LNCAP (cell line): ENCODE measurements at regions not wholly inside any gene's neighbourhood (a gene's known extent, or its start where the extent isn't known, plus 50 kb on each side); places are given as distances from the start of the nearest gene placed in this dataset.

ENCODE experiments used
- TF ChIP-seq, protein P1 (sequence below): fragments of 450-650 bp; IDR thresholded peaks from 2 replicates; pipeline ENCODE4 v1.5.1; 2017; ENCODE audit warnings: mild to moderate bottlenecking

DNA sequence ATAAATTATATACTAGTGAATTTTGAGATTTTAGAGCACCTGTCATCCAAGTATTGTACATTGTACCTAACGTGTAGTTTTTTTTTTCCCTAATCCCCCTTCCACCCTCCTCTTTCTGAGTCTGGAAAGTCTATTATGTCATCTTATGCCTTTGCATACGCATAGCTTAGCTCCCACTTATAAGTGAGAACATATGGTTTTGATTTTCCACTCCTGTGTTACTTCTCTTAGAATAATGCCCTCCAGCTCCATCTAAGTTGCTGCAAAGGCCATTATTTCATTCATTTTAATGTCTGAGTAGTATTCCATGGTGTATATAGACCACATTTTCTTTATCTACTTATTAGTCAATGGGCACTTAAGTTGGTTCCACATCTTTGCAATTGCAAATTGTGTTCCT is 177.0 kb upstream of the C16orf82 start:
- TF ChIP-seq, protein P1, sequence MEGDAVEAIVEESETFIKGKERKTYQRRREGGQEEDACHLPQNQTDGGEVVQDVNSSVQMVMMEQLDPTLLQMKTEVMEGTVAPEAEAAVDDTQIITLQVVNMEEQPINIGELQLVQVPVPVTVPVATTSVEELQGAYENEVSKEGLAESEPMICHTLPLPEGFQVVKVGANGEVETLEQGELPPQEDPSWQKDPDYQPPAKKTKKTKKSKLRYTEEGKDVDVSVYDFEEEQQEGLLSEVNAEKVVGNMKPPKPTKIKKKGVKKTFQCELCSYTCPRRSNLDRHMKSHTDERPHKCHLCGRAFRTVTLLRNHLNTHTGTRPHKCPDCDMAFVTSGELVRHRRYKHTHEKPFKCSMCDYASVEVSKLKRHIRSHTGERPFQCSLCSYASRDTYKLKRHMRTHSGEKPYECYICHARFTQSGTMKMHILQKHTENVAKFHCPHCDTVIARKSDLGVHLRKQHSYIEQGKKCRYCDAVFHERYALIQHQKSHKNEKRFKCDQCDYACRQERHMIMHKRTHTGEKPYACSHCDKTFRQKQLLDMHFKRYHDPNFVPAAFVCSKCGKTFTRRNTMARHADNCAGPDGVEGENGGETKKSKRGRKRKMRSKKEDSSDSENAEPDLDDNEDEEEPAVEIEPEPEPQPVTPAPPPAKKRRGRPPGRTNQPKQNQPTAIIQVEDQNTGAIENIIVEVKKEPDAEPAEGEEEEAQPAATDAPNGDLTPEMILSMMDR, result no peak

DNA sequence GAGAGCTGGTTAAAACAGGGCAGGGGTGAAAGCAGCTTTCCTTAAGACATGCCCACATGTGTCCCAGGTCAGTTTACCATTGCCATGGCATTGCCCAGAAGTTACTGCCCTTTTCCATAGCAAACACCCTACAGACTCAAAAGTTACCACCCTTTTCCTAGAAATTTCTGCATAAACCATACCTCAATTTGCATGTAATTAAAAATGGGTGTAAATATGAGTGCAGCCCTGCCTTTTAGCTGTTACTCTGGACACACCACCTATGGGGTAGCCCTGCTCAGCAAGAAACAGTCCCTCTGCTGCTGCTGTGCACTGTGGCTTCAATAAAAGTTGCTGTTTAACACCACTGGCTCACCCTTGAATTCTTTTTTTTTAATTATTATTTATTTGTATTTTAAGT is 168.5 kb upstream of the C16orf82 start:
- TF ChIP-seq, protein P1, result no peak

DNA sequence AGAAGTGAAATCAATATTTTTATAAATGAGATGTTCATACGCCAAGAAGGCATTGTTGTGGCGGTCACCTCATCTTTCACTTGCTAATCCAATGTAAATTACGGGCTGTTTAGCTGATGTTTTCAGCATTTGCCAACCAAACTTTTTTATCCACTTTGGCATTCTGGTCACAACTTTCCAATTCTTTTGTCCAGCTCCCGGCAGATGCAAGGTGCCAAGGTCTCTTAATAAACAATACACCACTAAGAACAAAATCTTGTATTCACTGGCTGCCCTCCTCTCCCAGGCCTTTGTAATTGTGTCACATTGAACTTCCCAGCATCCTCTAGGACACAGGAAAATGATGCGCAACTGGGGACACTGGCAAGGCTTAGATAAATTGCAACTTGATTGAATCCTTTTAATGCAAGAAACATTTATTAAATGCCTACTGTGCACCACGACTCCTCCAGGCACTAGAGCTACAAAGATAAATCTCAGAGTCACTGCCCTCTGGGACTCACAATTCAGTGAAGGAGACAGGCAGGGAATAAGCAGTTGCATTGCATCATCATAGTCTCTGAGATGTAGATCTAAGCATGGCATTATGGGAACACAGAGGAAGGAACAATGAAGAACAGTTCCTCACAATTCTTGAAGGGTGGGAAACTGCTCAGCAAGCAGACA is 165.4 kb upstream of the C16orf82 start:
- TF ChIP-seq, protein P1, result no peak

DNA sequence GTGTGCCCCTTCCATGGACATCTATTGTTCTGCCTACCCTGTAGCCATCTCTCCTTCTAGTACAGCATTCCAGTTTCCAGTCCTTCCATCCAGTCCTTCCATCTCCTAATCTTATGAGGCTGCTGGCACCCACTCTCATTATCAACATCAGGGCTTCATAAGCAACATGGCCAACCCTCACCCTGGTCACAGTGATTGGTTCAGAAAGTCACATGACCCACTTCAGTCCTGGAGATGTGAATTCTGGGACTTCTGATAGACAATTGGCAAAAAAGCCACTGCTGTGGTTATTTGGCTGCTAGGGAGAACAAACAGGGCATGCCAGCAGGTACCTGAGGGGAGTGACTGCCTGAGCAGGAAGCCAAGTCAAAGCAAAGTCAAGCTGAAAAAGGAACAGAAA is 164.7 kb upstream of the C16orf82 start:
- TF ChIP-seq, protein P1, result no peak

DNA sequence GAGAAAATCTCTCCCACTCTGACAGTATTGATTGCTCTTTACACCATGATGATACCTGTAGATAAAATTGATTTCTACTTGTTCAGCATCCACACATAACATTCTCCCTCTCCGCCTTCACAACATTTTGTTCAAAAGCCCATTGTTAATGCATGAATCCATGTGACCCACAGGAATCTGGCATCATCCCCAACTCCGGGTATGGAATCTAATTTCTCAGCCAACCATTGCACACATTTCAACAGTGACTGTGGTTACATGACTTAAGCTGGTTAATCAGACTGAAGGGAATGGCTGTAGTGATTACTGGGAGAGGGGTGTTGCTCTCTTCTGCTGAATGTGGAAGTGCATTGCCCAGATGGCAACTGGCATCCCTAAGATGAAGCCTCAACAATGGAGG is 161.4 kb upstream of the C16orf82 start:
- TF ChIP-seq, protein P1, result no peak

DNA sequence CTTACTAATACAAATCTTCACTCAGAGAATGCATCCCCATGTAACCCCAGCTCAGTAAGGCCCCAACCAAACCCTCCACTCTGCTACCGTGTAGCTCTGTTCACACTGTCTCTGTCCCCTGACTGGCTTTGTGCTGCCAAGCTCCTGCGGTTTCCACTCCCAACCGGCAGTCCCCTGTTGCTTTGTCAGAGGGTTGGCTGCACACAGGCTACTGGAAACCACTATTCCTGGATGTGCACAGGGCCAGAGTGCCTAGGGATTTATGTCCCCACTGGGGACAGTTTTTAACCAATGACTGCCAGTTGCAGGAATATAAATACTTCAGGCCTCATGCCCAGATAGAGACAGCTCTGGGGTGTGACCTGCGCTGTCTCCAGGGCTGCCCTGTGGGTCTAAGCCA is 157.1 kb upstream of the C16orf82 start:
- TF ChIP-seq, protein P1, result no peak

DNA sequence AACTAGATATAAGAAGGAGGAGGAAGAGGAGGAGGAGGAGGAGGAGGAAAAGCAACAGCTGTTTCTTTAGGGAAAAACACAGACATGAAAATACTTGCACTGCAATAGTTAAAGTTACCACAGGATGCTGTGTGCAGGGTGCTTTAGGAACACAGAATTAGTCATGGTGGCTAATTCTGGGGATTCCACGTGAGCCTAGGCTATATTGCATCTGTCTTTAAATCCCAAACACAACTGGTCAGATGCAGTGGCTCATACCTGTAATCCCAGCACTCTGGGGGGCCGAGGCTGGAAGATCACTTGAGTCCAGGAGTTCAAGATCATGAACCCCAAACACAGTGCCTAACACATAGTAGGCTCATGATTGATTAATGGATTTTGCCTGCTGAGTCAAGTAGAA is 155.3 kb upstream of the C16orf82 start:
- TF ChIP-seq, protein P1, result no peak

DNA sequence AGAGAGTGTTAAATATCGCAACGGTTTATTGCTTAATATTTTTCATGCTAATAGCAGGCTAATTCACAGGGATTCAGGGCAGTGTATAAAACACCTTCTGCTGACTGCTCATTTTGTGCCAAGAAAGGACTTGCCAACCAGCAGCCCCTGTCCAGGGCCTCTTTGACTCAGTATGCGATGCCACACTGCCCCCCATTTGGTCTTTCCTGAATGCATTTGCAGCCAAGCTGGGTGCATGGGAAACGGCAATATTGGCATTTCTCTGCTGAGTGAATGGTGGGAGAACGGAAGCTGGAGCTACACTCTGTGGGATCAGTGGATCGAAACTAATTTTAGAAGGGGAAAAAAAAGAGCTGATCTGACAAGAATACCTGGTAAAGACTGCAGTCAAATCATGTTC is 152.9 kb upstream of the C16orf82 start:
- TF ChIP-seq, protein P1, result no peak
